Heart right ventricle (tissue), 16 donors: ENCODE measurements at regions not wholly inside any gene's neighbourhood (a gene's known extent, or its start where the extent isn't known, plus 50 kb on each side); places are given as distances from the start of the nearest gene placed in this dataset.
"Not testable (repeated sequence)": the region's sequence is repeated elsewhere in the genome, so short reads cannot be mapped to it uniquely, and the experiment has no call there.

Experiments
- ATAC-seq, 8 donors: fragments of 200-7000 bp; cut with Tn5 transposase; one replicate each; pipeline ENCODE4 v1.9.1; 2020; ENCODE audit warnings: mild to moderate bottlenecking in 8 of 8, moderate library complexity in 8 of 8, moderate number of reproducible peaks in 1 of 8
- DNase-seq, 2 donors: peaks; one replicate each; pipeline ENCODE4 v3.0.0-alpha.2; 2020
- H3K27ac ChIP-seq, 10 donors: fragments of 200-600 bp; sonication (generic) in 2 of 10; one replicate each; pipeline versions ENCODE4 v1.5.0 to v1.8.0; 2020 to 2022; ENCODE audit warnings: mild to moderate bottlenecking in 3 of 10
- H3K27me3 ChIP-seq, 7 donors: fragments of 200-600 bp; one replicate each; pipeline ENCODE4 v1.8.0; 2021 to 2022; ENCODE audit warnings: mild to moderate bottlenecking in 2 of 7
- H3K36me3 ChIP-seq, 9 donors: fragments of 200-600 bp; sonication (generic) in 1 of 9; one replicate each; pipeline versions ENCODE4 v1.5.0 to v1.8.0; 2020 to 2022; ENCODE audit warnings: mild to moderate bottlenecking in 2 of 9
- H3K4me1 ChIP-seq, 9 donors: fragments of 200-600 bp; sonication (generic) in 1 of 9; one replicate each; pipeline versions ENCODE4 v1.5.0 to v1.8.0; 2020 to 2022; ENCODE audit warnings: mild to moderate bottlenecking in 4 of 9
- H3K4me3 ChIP-seq, 10 donors: fragments of 200-600 bp; sonication (generic) in 2 of 10; one replicate each; pipeline versions ENCODE4 v1.5.0 to v1.8.0; 2020 to 2022; ENCODE audit warnings: mild to moderate bottlenecking in 7 of 10, moderate library complexity in 2 of 10
- H3K9me3 ChIP-seq, 11 donors: fragments of 200-600 bp in 10 of 11; sonication (generic) in 2 of 11; one replicate each; pipeline versions ENCODE4 v1.5.0 to v1.8.0; 2013 to 2022; ENCODE audit warnings: mild to moderate bottlenecking in 2 of 11, control low read depth in 1 of 11, moderate library complexity in 1 of 11
- CTCF ChIP-seq, 9 donors: fragments of 200-600 bp; sonication (generic) in 2 of 9; IDR thresholded peaks; one replicate each; pipeline versions ENCODE4 v1.5.0 to v1.8.0; 2021 to 2022; ENCODE audit warnings: antibody characterized with exemption in 9 of 9, mild to moderate bottlenecking in 5 of 9, moderate library complexity in 1 of 9
- WGBS, 2 donors: extraction: QIAGEN DNeasy Blood & Tissue Kit; methylation state at CpG; one replicate each; pipeline ENCODE4 v1.1.7; 2013; ENCODE audit warnings: inconsistent platforms in 1 of 2; 5-methylcytosine and 5-hydroxymethylcytosine counted together
- intact Hi-C, 10 donors: fragments of 100-400 bp; cut with DNase I; formaldehyde crosslinking; loops; one replicate each; pipeline versions ENCODE4 v1.11.1 to v1.14.2; 2022
- donor health status: Arrhythmogenic right ventricular cardiomyopathy.
- donor health status: ischemic (EF 13 %, LVEDD 7.1; RV severe dilation, severe dysfunction).
- donor health status: healthy with polysubstance abuse.
- donor health status: DM: no; HTN: yes; CAD: no.
- donor health status: DM: no; HTN: no; CAD: no.
- donor health status: ischemic (EF 25% LVEDD 6.9; RV normal size, moderate dysfunction).
- donor health status: ischemic (EF 25% LVEDD 5.7; RV mildly dilated, moderate dysfunction).
- donor health status: healthy.
- donor health status: DM: yes; HTN: yes; CAD: no.
- donor health status: Ischemic cardiomyopathy.
- donor health status: ischemic (EF 35%, LVEDD 5.7; RV mildly dilated, moderate dysfunction).
- donor health status: nonischemic (EF 11% LVEDD 7.7; RV severe dilation, severe dysfunction).
- donor health status: DM: yes; HTN: yes; CAD: no.
- donor health status: PGD.
- donor health status: ischemic (EF 29% LVEDD 5.4; RV normal size, mild dysfunction).
- donor health status: nonischemic (EF 23%, LVEDD 6.1; RV moderate dilation, normal function).

DNA sequence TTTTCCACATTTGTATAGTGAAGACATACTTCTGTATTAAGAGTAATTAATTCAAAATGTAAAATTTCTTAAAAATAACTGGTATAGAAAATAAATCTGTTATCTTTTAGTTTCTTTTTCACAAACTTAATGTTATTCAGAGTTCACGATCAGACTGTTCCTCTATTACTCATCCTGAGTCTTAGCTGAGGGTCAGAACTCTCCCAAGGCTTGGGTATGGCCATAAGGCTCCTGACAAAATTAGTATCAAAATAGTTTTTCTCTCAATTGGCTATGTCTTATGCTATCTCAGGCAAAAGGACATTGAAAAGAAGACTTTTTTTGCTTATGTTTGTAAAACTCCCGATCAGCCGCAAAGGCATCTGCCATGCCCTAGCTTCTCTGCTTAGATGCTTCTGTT is 56.1 kb upstream of the NAB1 start:
- no peaks in the 10 kb centered on the region for H3K27me3 ChIP-seq
- peaks cover 0 to 3% (median 0%) of the 10 kb centered on the region in 11 donors for H3K9me3 ChIP-seq
- peak overlapping the region in 2 of 10 donors; percentile 6 to 13 for H3K27ac ChIP-seq
- H3K4me3 ChIP-seq = no peak overlapping the region
- DNase-seq = no peak
- ATAC-seq = no peak
- no peaks in the 10 kb centered on the region for H3K36me3 ChIP-seq
- intact Hi-C loops = no loop called here
- no peak for TF ChIP-seq CTCF (IDR thresholded peaks at IDR 0.05)
- 89% methylated on average over 3 of the region's 3 CpGs for WGBS, 2 donors
- H3K4me1 ChIP-seq = peaks cover 0 to 16% (median 11%) of the 10 kb centered on the region in 9 donors

GRCh38 chr2:190595879-190596278 is 53.0 kb upstream of the NAB1 start:
- H3K36me3 ChIP-seq, intact Hi-C loops, H3K9me3 ChIP-seq, DNase-seq, H3K27me3 ChIP-seq, ATAC-seq, H3K4me3 ChIP-seq: not testable (repeated sequence)
- 72 to 78% methylated on average over 1 of the region's 1 CpG for WGBS, 2 donors
- H3K4me1 ChIP-seq = peaks cover 0 to 28% (median 11%) of the 10 kb centered on the region in 9 donors
- peak overlapping the region in 1 of 10 donors; percentile 57 for H3K27ac ChIP-seq

DNA sequence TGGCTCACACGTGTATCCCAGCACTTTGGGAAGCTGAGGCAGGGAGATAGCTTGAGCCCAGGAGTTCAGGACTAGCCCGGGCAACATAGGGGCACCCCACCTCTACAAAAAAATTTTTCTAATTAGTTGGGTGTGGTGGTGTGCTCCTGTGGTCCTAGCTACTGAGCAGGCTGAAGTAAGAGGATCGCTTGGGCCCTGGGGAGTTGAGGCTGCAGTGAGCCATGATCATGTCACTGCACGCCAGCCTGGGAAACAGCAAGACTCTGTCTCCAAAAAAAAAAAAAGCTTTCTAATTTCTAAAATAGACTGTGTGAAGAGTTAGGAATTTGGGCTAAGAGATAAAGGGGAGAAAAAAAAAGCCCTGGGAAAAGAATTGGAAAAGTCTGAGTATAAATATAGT is 51.9 kb upstream of the NAB1 start:
- intact Hi-C loops = no loop called here
- peak; percentile 50 to 51 for DNase-seq
- no peaks in the 10 kb centered on the region for H3K27me3 ChIP-seq
- no peaks in the 10 kb centered on the region for H3K36me3 ChIP-seq
- peak overlapping the region in 7 of 10 donors; percentile 10 to 67 (median 37) for H3K27ac ChIP-seq
- H3K4me1 ChIP-seq = peaks cover 0 to 28% (median 11%) of the 10 kb centered on the region in 9 donors
- peak; percentile 42 to 89 (median 70) for ATAC-seq
- WGBS, 2 donors = 66 to 69% methylated on average over 4 of the region's 4 CpGs
- no peak for TF ChIP-seq CTCF (IDR thresholded peaks at IDR 0.05)
- H3K9me3 ChIP-seq = peaks cover 0 to 3% (median 0%) of the 10 kb centered on the region in 11 donors
- H3K4me3 ChIP-seq = no peak overlapping the region

- 76 to 85% methylated on average over 2 of the region's 2 CpGs for WGBS, 2 donors
Measured at GRCh38 chr2:190598621-190599020, 50.3 kb upstream of the NAB1 start.

More at GRCh38 chr2:190598621-190599020, 50.3 kb upstream of the NAB1 start:
- no peak for DNase-seq
- Histone ChIP-seq H3K4me3 (no peak overlapping the region), H3K27ac (peak overlapping the region in 5 of 10 donors; percentile 16 to 67 (median 24)), H3K9me3 (peaks cover 0 to 3% (median 0%) of the 10 kb centered on the region in 11 donors), H3K36me3 (no peaks in the 10 kb centered on the region), H3K27me3 (no peaks in the 10 kb centered on the region), H3K4me1 (peaks cover 0 to 38% (median 5%) of the 10 kb centered on the region in 9 donors)
- TF ChIP-seq CTCF (IDR thresholded peaks at IDR 0.05) = no peak
- intact Hi-C loops = no loop called here
- ATAC-seq = no peak
